Astrocyte (in vitro differentiated cells and primary cell): ENCODE measurements at regions not wholly inside any gene's neighbourhood (a gene's known extent, or its start where the extent isn't known, plus 50 kb on each side); places are given as distances from the start of the nearest gene placed in this dataset.

Source experiments
- DNase-seq: peaks from one replicate; pipeline ENCODE4 v3.0.0-alpha.2; 2010; ENCODE audit warnings: low read depth
- FAIRE-seq: peaks from 2 replicates; lab custom pipeline; 2011; peaks lifted over from hg19 to GRCh38; lab: Jason Lieb, UNC
- H2AFZ ChIP-seq: 2 replicates; pipeline ENCODE4 v1.6.0; 2012; ENCODE audit warnings: low read depth, low read length, inconsistent platforms
- H3K27ac ChIP-seq: 2 replicates; pipeline ENCODE4 v1.5.1; 2011; ENCODE audit warnings: low read depth, low read length, inconsistent platforms
- H3K27me3 ChIP-seq: 2 replicates; pipeline ENCODE4 v1.6.0; 2011; ENCODE audit warnings: low read length, inconsistent platforms; ENCODE audit not compliant: insufficient read depth
- H3K36me3 ChIP-seq: 2 replicates; pipeline ENCODE4 v1.5.1; 2011; ENCODE audit warnings: low read length, inconsistent platforms; ENCODE audit not compliant: insufficient read depth
- H3K4me1 ChIP-seq: 2 replicates; pipeline ENCODE4 v1.5.1; 2011; ENCODE audit warnings: low read length, inconsistent platforms; ENCODE audit not compliant: insufficient read depth
- H3K4me2 ChIP-seq: 2 replicates; pipeline ENCODE4 v1.6.0; 2012; ENCODE audit warnings: low read length, inconsistent platforms
- H3K4me3 ChIP-seq: 2 replicates; pipeline ENCODE4 v1.5.1; 2011; ENCODE audit warnings: low read depth, mild to moderate bottlenecking, low read length, inconsistent platforms; ENCODE audit not compliant: insufficient read depth
- H3K79me2 ChIP-seq: 2 replicates; pipeline ENCODE4 v1.6.0; 2012; ENCODE audit warnings: mild to moderate bottlenecking, low read length, inconsistent platforms; ENCODE audit not compliant: insufficient read depth
- H3K9ac ChIP-seq: 2 replicates; pipeline ENCODE4 v1.6.0; 2012; ENCODE audit warnings: mild to moderate bottlenecking, low read length, inconsistent platforms
- H3K9me3 ChIP-seq: 2 replicates; pipeline ENCODE4 v1.5.1; 2012; ENCODE audit warnings: low read depth, mild to moderate bottlenecking, low read length, inconsistent platforms; ENCODE audit not compliant: insufficient read depth
- H4K20me1 ChIP-seq: 2 replicates; pipeline ENCODE4 v1.6.0; 2012; ENCODE audit warnings: low read length, inconsistent platforms; ENCODE audit not compliant: insufficient read depth
- H3K27ac Mint-ChIP-seq: one replicate; pipeline ENCODE4 v1.8.0; 2021; ENCODE audit warnings: mild to moderate bottlenecking, mixed read lengths; ENCODE audit not compliant: unreplicated experiment
- H3K27me3 Mint-ChIP-seq: one replicate; pipeline ENCODE4 v1.8.0; 2021; ENCODE audit warnings: low read depth, mixed read lengths; ENCODE audit not compliant: unreplicated experiment
- H3K36me3 Mint-ChIP-seq: one replicate; pipeline ENCODE4 v1.8.0; 2021; ENCODE audit warnings: low read depth, mixed read lengths; ENCODE audit not compliant: unreplicated experiment
- H3K4me1 Mint-ChIP-seq: one replicate; pipeline ENCODE4 v1.8.0; 2021; ENCODE audit warnings: low read depth, mixed read lengths; ENCODE audit not compliant: unreplicated experiment
- H3K4me3 Mint-ChIP-seq: one replicate; pipeline ENCODE4 v1.8.0; 2021; ENCODE audit warnings: mild to moderate bottlenecking, moderate library complexity, mixed read lengths; ENCODE audit not compliant: unreplicated experiment
- H3K9me3 Mint-ChIP-seq: one replicate; pipeline ENCODE4 v1.8.0; 2021; ENCODE audit warnings: mild to moderate bottlenecking, mixed read lengths; ENCODE audit not compliant: unreplicated experiment
- CTCF ChIP-seq: IDR thresholded peaks from 2 replicates; pipeline ENCODE4 v1.5.1; 2011; ENCODE audit warnings: low read depth, mild to moderate bottlenecking, inconsistent platforms, low read length, moderate library complexity; ENCODE audit not compliant: insufficient read depth
- EZH2 ChIP-seq: IDR thresholded peaks from 2 replicates; pipeline ENCODE4 v1.6.1; 2012; ENCODE audit warnings: mild to moderate bottlenecking, low read length, inconsistent platforms; ENCODE audit not compliant: insufficient read depth

DNA sequence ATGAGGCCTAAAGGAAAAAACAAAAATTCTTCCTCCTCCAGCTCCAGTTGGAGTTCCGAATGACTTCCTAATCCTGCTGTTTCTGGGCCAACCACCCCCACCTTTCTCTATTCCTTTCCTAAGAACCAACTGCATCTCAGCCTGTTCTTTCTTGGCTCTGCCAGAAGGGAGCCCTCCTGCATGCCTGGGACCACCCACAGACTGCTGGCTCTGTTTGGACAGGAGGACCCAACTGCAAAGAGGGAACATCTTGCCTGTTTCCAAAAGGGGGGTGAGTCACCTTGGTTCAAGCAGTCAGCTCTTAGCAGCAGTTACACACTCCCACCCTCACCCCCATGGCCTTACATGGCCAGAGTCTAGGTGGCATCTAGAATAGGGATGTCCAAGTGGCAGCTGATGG lies 116.0 kb upstream of the PRICKLE2 start:
- TF ChIP-seq EZH2 (no peak), CTCF (no peak)
- no peaks in the 10 kb centered on the region for H3K9me3 Mint-ChIP-seq

DNA sequence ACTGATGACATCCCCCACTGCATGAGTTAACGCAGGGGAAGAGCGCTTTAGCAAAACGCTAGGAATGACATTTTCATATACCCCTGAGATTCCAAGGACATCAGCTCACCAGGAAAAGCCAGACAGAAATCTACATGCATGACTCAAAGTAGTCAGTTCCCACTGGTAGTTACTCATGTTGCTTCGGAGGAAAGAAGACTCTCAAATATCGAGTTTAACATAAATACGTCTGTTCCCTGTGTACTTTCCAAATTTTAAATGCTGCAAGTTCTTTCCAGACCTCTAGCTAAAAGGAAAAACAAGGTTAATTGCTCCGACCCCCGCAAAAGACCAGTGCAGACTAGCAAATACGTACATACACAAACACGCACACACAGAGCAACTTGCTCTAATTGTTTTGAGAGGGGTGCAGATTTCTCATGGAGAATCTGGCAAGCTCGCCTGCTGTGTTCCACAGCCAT lies 115.4 kb upstream of the PRICKLE2 start:
- H3K27ac ChIP-seq: peak overlapping the region; percentile 97
- Mint-ChIP-seq H3K27me3 (no peaks in the 10 kb centered on the region), H3K27ac (peak overlapping the region; percentile 100), H3K4me3 (no peak overlapping the region), H3K36me3 (no peaks in the 10 kb centered on the region), H3K4me1 (peaks cover 58% of the 10 kb centered on the region), H3K9me3 (no peaks in the 10 kb centered on the region)
- peak overlapping the region; percentile 24 for H3K4me3 ChIP-seq
- no peaks in the 10 kb centered on the region for H3K9me3 ChIP-seq
- peaks cover 57% of the 10 kb centered on the region for H3K4me1 ChIP-seq
- FAIRE-seq (peak; percentile 80), DNase-seq (peak; percentile 92)
- peak overlapping the region; percentile 80 for H3K9ac ChIP-seq
- no peaks in the 10 kb centered on the region for H3K36me3 ChIP-seq
- H2AFZ ChIP-seq: peak overlapping the region; percentile 49
- no peaks in the 10 kb centered on the region for H3K27me3 ChIP-seq
- H3K79me2 ChIP-seq: no peaks in the 10 kb centered on the region
- H4K20me1 ChIP-seq: no peaks in the 10 kb centered on the region
- H3K4me2 ChIP-seq: peak overlapping the region; percentile 82
- no peak for TF ChIP-seq CTCF
- TF ChIP-seq EZH2: no peak

More for the DNA sequence above, 116.0 kb upstream of the PRICKLE2 start:
- FAIRE-seq: no peak
- Histone ChIP-seq H3K9me3 (no peaks in the 10 kb centered on the region), H4K20me1 (no peaks in the 10 kb centered on the region), H3K4me3 (peak overlapping the region; percentile 24), H3K4me2 (peak overlapping the region; percentile 82), H3K4me1 (peaks cover 59% of the 10 kb centered on the region), H3K27ac (peak overlapping the region; percentile 97), H3K27me3 (no peaks in the 10 kb centered on the region), H3K9ac (peak overlapping the region; percentile 80), H3K36me3 (no peaks in the 10 kb centered on the region), H3K79me2 (no peaks in the 10 kb centered on the region), H2AFZ (peak overlapping the region; percentile 8)
- Mint-ChIP-seq H3K27ac (peak overlapping the region; percentile 100), H3K4me3 (peak overlapping the region; percentile 24), H3K36me3 (no peaks in the 10 kb centered on the region), H3K27me3 (no peaks in the 10 kb centered on the region), H3K4me1 (peaks cover 64% of the 10 kb centered on the region)
- DNase-seq: peak; percentile 46

- no peaks in the 10 kb centered on the region for H3K9me3 Mint-ChIP-seq
- H3K27me3 Mint-ChIP-seq: no peaks in the 10 kb centered on the region
- no peak for TF ChIP-seq CTCF
- H3K4me3 Mint-ChIP-seq: no peak overlapping the region
- no peak overlapping the region for H3K9ac ChIP-seq
- no peaks in the 10 kb centered on the region for H3K9me3 ChIP-seq
- H3K79me2 ChIP-seq: no peaks in the 10 kb centered on the region
- no peak overlapping the region for H3K27ac ChIP-seq
- peaks cover 39% of the 10 kb centered on the region for H3K4me1 Mint-ChIP-seq
- FAIRE-seq (no peak), DNase-seq (no peak)
- H3K4me2 ChIP-seq: no peak overlapping the region
- no peak overlapping the region for H2AFZ ChIP-seq
- H3K4me1 ChIP-seq: peaks cover 25% of the 10 kb centered on the region
- H3K4me3 ChIP-seq: no peak overlapping the region
- H3K36me3 Mint-ChIP-seq: no peaks in the 10 kb centered on the region
- no peaks in the 10 kb centered on the region for H3K27me3 ChIP-seq
- no peaks in the 10 kb centered on the region for H3K36me3 ChIP-seq
- H3K27ac Mint-ChIP-seq: no peak overlapping the region
- H4K20me1 ChIP-seq: no peaks in the 10 kb centered on the region
These were observed 111.2 kb upstream of the PRICKLE2 start for GRCh38 chr3:64336488-64336887.
